Hematopoietic multipotent progenitor cell treated with erythropoietin and hydrocortisone succinate and interleukin-3 and kit ligand, for 17 days (in vitro differentiated cells): ENCODE measurements at regions not wholly inside any gene's neighbourhood (a gene's known extent, or its start where the extent isn't known, plus 50 kb on each side); places are given as distances from the start of the nearest gene placed in this dataset.

Source experiments
- DNase-seq: peaks from one replicate; pipeline ENCODE4 v3.0.0-alpha.2; 2015; ENCODE audit warnings: low spot score

GRCh38 chr2:136557203-136557602 lies 208.1 kb upstream of the THSD7B start:
- no peak for DNase-seq

GRCh38 chr2:136550181-136550580 lies 215.2 kb upstream of the THSD7B start:
- no peak for DNase-seq

- DNase-seq: no peak
Measured at GRCh38 chr2:136539355-136539754, 226.0 kb upstream of the THSD7B start.

GRCh38 chr2:136538489-136538888 lies 226.9 kb upstream of the THSD7B start:
- no peak for DNase-seq

GRCh38 chr2:136534811-136535210 lies 230.5 kb upstream of the THSD7B start:
- no peak for DNase-seq

- no peak for DNase-seq
Measured at GRCh38 chr2:136532171-136532570, 233.2 kb upstream of the THSD7B start.

- DNase-seq: no peak
Measured at GRCh38 chr2:136531731-136532130, 233.6 kb upstream of the THSD7B start.

GRCh38 chr2:136530146-136530545 lies 235.2 kb upstream of the THSD7B start:
- no peak for DNase-seq

- no peak for DNase-seq
Measured at GRCh38 chr2:136527560-136527959, 237.8 kb upstream of the THSD7B start.

- no peak for DNase-seq
Measured at GRCh38 chr2:136522724-136523123, 242.6 kb upstream of the THSD7B start.

- no peak for DNase-seq
Measured at GRCh38 chr2:136517716-136518115, 247.6 kb upstream of the THSD7B start.

GRCh38 chr2:136510244-136510643 lies 255.1 kb upstream of the THSD7B start:
- no peak for DNase-seq

- no peak for DNase-seq
Measured at GRCh38 chr2:136505462-136505861, 259.9 kb upstream of the THSD7B start.

GRCh38 chr2:136502660-136503059 lies 262.7 kb upstream of the THSD7B start:
- DNase-seq: no peak

GRCh38 chr2:136497709-136498108 lies 267.6 kb upstream of the THSD7B start:
- no peak for DNase-seq

- no peak for DNase-seq
Measured at GRCh38 chr2:136496966-136497365, 268.4 kb upstream of the THSD7B start.

GRCh38 chr2:136495636-136496035 lies 269.7 kb upstream of the THSD7B start:
- no peak for DNase-seq

- DNase-seq: no peak
Measured at GRCh38 chr2:136492901-136493300, 272.4 kb upstream of the THSD7B start.

- no peak for DNase-seq
Measured at GRCh38 chr2:136490100-136490499, 275.2 kb upstream of the THSD7B start.

- DNase-seq: no peak
Measured at GRCh38 chr2:136487421-136487820, 277.9 kb upstream of the THSD7B start.

GRCh38 chr2:136486115-136486514 lies 279.2 kb upstream of the THSD7B start:
- DNase-seq: no peak

- DNase-seq: no peak
Measured at GRCh38 chr2:136482966-136483365, 282.4 kb upstream of the THSD7B start.

- DNase-seq: no peak
Measured at GRCh38 chr2:136482006-136482405, 283.3 kb upstream of the THSD7B start.

- DNase-seq: no peak
Measured at GRCh38 chr2:136479696-136480095, 285.6 kb upstream of the THSD7B start.

GRCh38 chr2:136468799-136469369 lies 296.5 kb upstream of the THSD7B start:
- DNase-seq: no peak
